H9 (cell line): ENCODE measurements at regions not wholly inside any gene's neighbourhood (a gene's known extent, or its start where the extent isn't known, plus 50 kb on each side); places are given as distances from the start of the nearest gene placed in this dataset.

Experiments used
- DNase-seq: peaks from one replicate; pipeline ENCODE4 v3.0.0-alpha.2; 2017
- H2AFZ ChIP-seq: one replicate; pipeline ENCODE4 v1.6.1; 2013; ENCODE audit warnings: mild to moderate bottlenecking, low read length, control low read depth, moderate library complexity
- H2AK5ac ChIP-seq: 2 replicates; pipeline ENCODE4 v1.6.1; 2013; ENCODE audit warnings: low read length, control low read depth, mixed read lengths; ENCODE audit not compliant: insufficient read length
- H2BK120ac ChIP-seq: one replicate; pipeline ENCODE4 v1.6.1; 2013; ENCODE audit warnings: low read depth, mild to moderate bottlenecking, low read length, control low read depth, inconsistent platforms; ENCODE audit not compliant: poor library complexity, severe bottlenecking
- H2BK12ac ChIP-seq: 2 replicates; pipeline ENCODE4 v1.6.1; 2013; ENCODE audit warnings: low read length, control low read depth, mixed read lengths, low read depth; ENCODE audit not compliant: insufficient read length
- H2BK15ac ChIP-seq: 2 replicates; pipeline ENCODE4 v1.6.1; 2013; ENCODE audit warnings: low read depth, low read length, control low read depth
- H2BK20ac ChIP-seq: one replicate; pipeline ENCODE4 v1.6.1; 2013; ENCODE audit warnings: low read depth, mild to moderate bottlenecking, low read length, control low read depth, inconsistent platforms; ENCODE audit not compliant: poor library complexity, severe bottlenecking
- H2BK5ac ChIP-seq: 2 replicates; pipeline ENCODE4 v1.6.1; 2013; ENCODE audit warnings: low read length, control low read depth, mixed read lengths; ENCODE audit not compliant: insufficient read length
- H3K14ac ChIP-seq: 2 replicates; pipeline ENCODE4 v1.6.1; 2013; ENCODE audit warnings: low read length, control low read depth; ENCODE audit not compliant: insufficient read depth
- H3K18ac ChIP-seq: 2 replicates; pipeline ENCODE4 v1.6.1; 2013; ENCODE audit warnings: low read depth, mild to moderate bottlenecking, mixed read lengths, low read length, control low read depth; ENCODE audit not compliant: insufficient read length
- H3K23ac ChIP-seq: 2 replicates; pipeline ENCODE4 v1.6.1; 2013; ENCODE audit warnings: low read length, control low read depth, mixed read lengths, low read depth; ENCODE audit not compliant: insufficient read length
- H3K23me2 ChIP-seq: 2 replicates; pipeline ENCODE4 v1.6.1; 2013; ENCODE audit warnings: low read depth, mild to moderate bottlenecking, mixed read lengths, low read length, control low read depth; ENCODE audit not compliant: insufficient read length, poor library complexity, severe bottlenecking
- H3K27ac ChIP-seq: 2 replicates; pipeline ENCODE4 v1.5.1; 2013; ENCODE audit warnings: low read length, control low read depth, mixed read lengths, low read depth; ENCODE audit not compliant: insufficient read length
- H3K27me3 ChIP-seq: 2 replicates; pipeline ENCODE4 v1.6.1; 2013; ENCODE audit warnings: low read length, control low read depth, inconsistent platforms; ENCODE audit not compliant: insufficient read depth
- H3K4ac ChIP-seq: 2 replicates; pipeline ENCODE4 v1.6.1; 2013; ENCODE audit warnings: low read depth, mild to moderate bottlenecking, control low read depth, inconsistent platforms, low read length, moderate library complexity
- H3K4me1 ChIP-seq: 2 replicates; pipeline ENCODE4 v1.6.1; 2013; ENCODE audit warnings: low read length, control low read depth, inconsistent platforms; ENCODE audit not compliant: insufficient read depth
- H3K4me2 ChIP-seq: 2 replicates; pipeline ENCODE4 v1.6.1; 2013; ENCODE audit warnings: low read length, control low read depth, mixed read lengths; ENCODE audit not compliant: insufficient read length, insufficient read depth
- H3K56ac ChIP-seq: 2 replicates; pipeline ENCODE4 v1.6.1; 2013; ENCODE audit warnings: low read depth, mild to moderate bottlenecking, mixed read lengths, low read length, control low read depth; ENCODE audit not compliant: insufficient read length
- H3K79me1 ChIP-seq: 2 replicates; pipeline ENCODE4 v1.6.1; 2013; ENCODE audit warnings: low read depth, mild to moderate bottlenecking, moderate library complexity, low read length, control low read depth, inconsistent platforms; ENCODE audit not compliant: insufficient read depth, poor library complexity, severe bottlenecking
- H3K79me2 ChIP-seq: 2 replicates; pipeline ENCODE4 v1.6.1; 2013; ENCODE audit warnings: low read length, control low read depth, inconsistent platforms; ENCODE audit not compliant: insufficient read depth
- H3K9ac ChIP-seq: 2 replicates; pipeline ENCODE4 v1.6.1; 2013; ENCODE audit warnings: low read length, control low read depth, mixed read lengths; ENCODE audit not compliant: insufficient read length; ENCODE audit errors: extremely low read depth
- H3K9me3 ChIP-seq: one replicate; pipeline ENCODE4 v1.6.1; 2013; ENCODE audit warnings: low read depth, low read length, inconsistent platforms; ENCODE audit not compliant: control insufficient read depth
- H3T11ph ChIP-seq: one replicate; pipeline ENCODE4 v1.6.1; 2013; ENCODE audit warnings: mild to moderate bottlenecking, low read length, control low read depth, inconsistent platforms
- H4K20me1 ChIP-seq: one replicate; pipeline ENCODE4 v1.6.1; 2013; ENCODE audit not compliant: control insufficient read depth, insufficient read length, insufficient read depth
- H4K5ac ChIP-seq: 2 replicates; pipeline ENCODE4 v1.6.1; 2013; ENCODE audit warnings: low read depth, mild to moderate bottlenecking, mixed read lengths, low read length, control low read depth; ENCODE audit not compliant: insufficient read length
- H4K8ac ChIP-seq: replicated peaks from 2 replicates; pipeline ENCODE4 v1.6.1; 2013; ENCODE audit warnings: low read length, control low read depth, mixed read lengths, low read depth; ENCODE audit not compliant: insufficient read length
- H4K91ac ChIP-seq: 2 replicates; pipeline ENCODE4 v1.6.1; 2013; ENCODE audit warnings: low read depth, mild to moderate bottlenecking, moderate library complexity, mixed read lengths, low read length, control low read depth; ENCODE audit not compliant: insufficient read length
- H3K27ac Mint-ChIP-seq, 3 experiments: 2 replicates in 2 of 3; 3 replicates in 1 of 3; pipeline ENCODE4 v1.8.0; 2020 to 2021; ENCODE audit warnings: mixed read lengths in 3 of 3, mild to moderate bottlenecking in 1 of 3, moderate library complexity in 1 of 3
- H3K27me3 Mint-ChIP-seq: 2 replicates; pipeline ENCODE4 v1.8.0; 2021; ENCODE audit warnings: low read depth, mild to moderate bottlenecking, moderate library complexity, mixed read lengths
- H3K36me3 Mint-ChIP-seq, 3 experiments: 2 replicates in 2 of 3; 3 replicates in 1 of 3; pipeline ENCODE4 v1.8.0; 2020 to 2021; ENCODE audit warnings: low read depth in 3 of 3, mixed read lengths in 3 of 3; ENCODE audit not compliant: insufficient read depth in 1 of 3
- H3K4me1 Mint-ChIP-seq, 2 experiments: 2 replicates each; pipeline ENCODE4 v1.8.0; 2020; ENCODE audit warnings: mixed read lengths in 2 of 2
- H3K4me3 Mint-ChIP-seq, 2 experiments: 2 replicates in 1 of 2; 3 replicates in 1 of 2; pipeline ENCODE4 v1.8.0; 2020 to 2021; ENCODE audit warnings: mild to moderate bottlenecking in 2 of 2, mixed read lengths in 2 of 2, moderate library complexity in 1 of 2
- H3K9me3 Mint-ChIP-seq, 2 experiments: 2 replicates in 1 of 2; 3 replicates in 1 of 2; pipeline ENCODE4 v1.8.0; 2020; ENCODE audit warnings: mild to moderate bottlenecking in 2 of 2, mixed read lengths in 2 of 2, moderate library complexity in 1 of 2
- CTCF ChIP-seq: fragments of 200-600 bp; sonication (generic); conservative IDR thresholded peaks from 3 replicates; pipeline ENCODE4 v1.8.0; 2021; ENCODE audit warnings: antibody characterized with exemption, mild to moderate bottlenecking
- WGBS: extraction: QIAGEN DNeasy Blood & Tissue Kit; methylation state at CpG from one replicate; pipeline ENCODE4 v1.1.7; 2013; ENCODE audit warnings: missing lambda C conversion rate, low lambda C conversion rate, mixed read lengths; ENCODE audit not compliant: insufficient read length; ENCODE audit errors: extremely low coverage; 5-methylcytosine and 5-hydroxymethylcytosine counted together

GRCh38 chr4:74624351-74625151 is 169.8 kb downstream of the BTC start:
- no peak for TF ChIP-seq CTCF
- Mint-ChIP-seq H3K4me3 (no peak overlapping the region), H3K4me1 (no peaks in the 10 kb centered on the region), H3K9me3 (no peaks in the 10 kb centered on the region), H3K27me3 (no peaks in the 10 kb centered on the region), H3K36me3 (no peaks in the 10 kb centered on the region), H3K27ac (no peak overlapping the region)
- no peak overlapping the region for H3K27ac ChIP-seq
- no peaks in the 10 kb centered on the region for H3K9me3 ChIP-seq
- no peak overlapping the region for H2BK5ac ChIP-seq
- H2BK12ac ChIP-seq: no peak overlapping the region
- H3K4me1 ChIP-seq: no peaks in the 10 kb centered on the region
- H3K23me2 ChIP-seq: no peaks in the 10 kb centered on the region
- H3K56ac ChIP-seq: no peak overlapping the region
- DNase-seq: no peak
- H2BK15ac ChIP-seq: no peak overlapping the region
- no peak overlapping the region for H3K4ac ChIP-seq
- H2AFZ ChIP-seq: no peak overlapping the region
- H4K5ac ChIP-seq: no peak overlapping the region
- no peak overlapping the region for H3K9ac ChIP-seq
- H2BK20ac ChIP-seq: no peak overlapping the region
- H3K27me3 ChIP-seq: no peaks in the 10 kb centered on the region
- H4K8ac ChIP-seq: no peak overlapping the region
- H3K4me2 ChIP-seq: no peak overlapping the region
- H2BK120ac ChIP-seq: no peak overlapping the region
- H4K91ac ChIP-seq: no peak overlapping the region
- no peak overlapping the region for H3K18ac ChIP-seq
- H3K23ac ChIP-seq: no peak overlapping the region
- H3T11ph ChIP-seq: no peak overlapping the region
- no peak overlapping the region for H2AK5ac ChIP-seq
- WGBS: no CpG with 5 or more reads among the region's 5 CpGs
- no peaks in the 10 kb centered on the region for H3K79me2 ChIP-seq
- no peaks in the 10 kb centered on the region for H4K20me1 ChIP-seq
- H3K14ac ChIP-seq: no peak overlapping the region
- H3K79me1 ChIP-seq: no peaks in the 10 kb centered on the region
